PC-9 (cell line): ENCODE measurements at regions not wholly inside any gene's neighbourhood (a gene's known extent, or its start where the extent isn't known, plus 50 kb on each side); places are given as distances from the start of the nearest gene placed in this dataset.

Experiments
- CTCF ChIP-seq: fragments of 200-600 bp; sonication (generic); conservative IDR thresholded peaks from 2 replicates; pipeline ENCODE4 v1.6.1; 2017; ENCODE audit warnings: mixed run types, antibody characterized with exemption, mild to moderate bottlenecking, moderate library complexity
- EZH2 ChIP-seq: fragments of 200-600 bp; sonication (generic); IDR thresholded peaks from 2 replicates; pipeline ENCODE4 v1.8.0; 2017; ENCODE audit warnings: antibody characterized with exemption, low read depth

GRCh38 chr12:131455218-131455506 is 255.7 kb upstream of the SFSWAP start:
- TF ChIP-seq CTCF: no peak
- TF ChIP-seq EZH2: no peak
